GM23338 (cell line): ENCODE measurements at regions not wholly inside any gene's neighbourhood (a gene's known extent, or its start where the extent isn't known, plus 50 kb on each side); places are given as distances from the start of the nearest gene placed in this dataset.

Experiments used
- EZH2 ChIP-seq: fragments of 200-600 bp; sonication (generic); IDR thresholded peaks from one replicate; pipeline ENCODE4 v1.8.0; 2017; ENCODE audit warnings: antibody characterized with exemption, mild to moderate bottlenecking, low read depth; ENCODE audit not compliant: unreplicated experiment
- EZH2phosphoT487 ChIP-seq: fragments of 200-600 bp; sonication (generic); IDR thresholded peaks from one replicate; pipeline ENCODE4 v1.8.1; 2018; ENCODE audit warnings: antibody characterized with exemption; ENCODE audit not compliant: unreplicated experiment
- POLR2AphosphoS5 ChIP-seq: IDR thresholded peaks from 2 replicates; pipeline ENCODE4 v1.6.1; 2016; ENCODE audit warnings: antibody characterized with exemption, low read depth
- REST ChIP-seq: IDR thresholded peaks from one replicate; pipeline ENCODE4 v1.6.1; 2018; ENCODE audit warnings: antibody characterized with exemption; ENCODE audit not compliant: unreplicated experiment
- ZNF114 ChIP-seq: fragments of 250-450 bp; sonication (Bioruptor Pico); IDR thresholded peaks from 2 replicates; pipeline ENCODE4 v1.5.0; 2020; ENCODE audit warnings: mild to moderate bottlenecking, moderate library complexity
- ZNF331 ChIP-seq: fragments of 250-450 bp; sonication (Bioruptor Pico); IDR thresholded peaks from 2 replicates; pipeline ENCODE4 v1.5.0; 2020; ENCODE audit warnings: low read depth, mild to moderate bottlenecking, moderate library complexity
- ZNF462 ChIP-seq: fragments of 250-450 bp; sonication (Bioruptor Pico); IDR thresholded peaks from 2 replicates; pipeline ENCODE4 v1.5.0; 2020; ENCODE audit warnings: mild to moderate bottlenecking, moderate library complexity
- TF ChIP-seq, protein P1 (sequence below), 2 experiments: fragments of 200-600 bp in 1 of 2; sonication (generic) in 1 of 2; conservative IDR thresholded peaks; 2 replicates each; pipeline versions ENCODE4 v1.5.1 to v1.6.1; 2016 to 2017; ENCODE audit warnings: antibody characterized with exemption in 2 of 2, low read depth in 2 of 2, mild to moderate bottlenecking in 2 of 2, moderate library complexity in 1 of 2

GRCh38 chr1:58907398-58907797 is 123.6 kb upstream of the JUN start:
- TF ChIP-seq, protein P1, sequence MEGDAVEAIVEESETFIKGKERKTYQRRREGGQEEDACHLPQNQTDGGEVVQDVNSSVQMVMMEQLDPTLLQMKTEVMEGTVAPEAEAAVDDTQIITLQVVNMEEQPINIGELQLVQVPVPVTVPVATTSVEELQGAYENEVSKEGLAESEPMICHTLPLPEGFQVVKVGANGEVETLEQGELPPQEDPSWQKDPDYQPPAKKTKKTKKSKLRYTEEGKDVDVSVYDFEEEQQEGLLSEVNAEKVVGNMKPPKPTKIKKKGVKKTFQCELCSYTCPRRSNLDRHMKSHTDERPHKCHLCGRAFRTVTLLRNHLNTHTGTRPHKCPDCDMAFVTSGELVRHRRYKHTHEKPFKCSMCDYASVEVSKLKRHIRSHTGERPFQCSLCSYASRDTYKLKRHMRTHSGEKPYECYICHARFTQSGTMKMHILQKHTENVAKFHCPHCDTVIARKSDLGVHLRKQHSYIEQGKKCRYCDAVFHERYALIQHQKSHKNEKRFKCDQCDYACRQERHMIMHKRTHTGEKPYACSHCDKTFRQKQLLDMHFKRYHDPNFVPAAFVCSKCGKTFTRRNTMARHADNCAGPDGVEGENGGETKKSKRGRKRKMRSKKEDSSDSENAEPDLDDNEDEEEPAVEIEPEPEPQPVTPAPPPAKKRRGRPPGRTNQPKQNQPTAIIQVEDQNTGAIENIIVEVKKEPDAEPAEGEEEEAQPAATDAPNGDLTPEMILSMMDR (conservative IDR thresholded peaks at IDR 0.05; ENCODE audit: low read depth in 2 of 2): no peak
- no peak for TF ChIP-seq EZH2
- TF ChIP-seq ZNF114: no peak
- TF ChIP-seq REST: no peak
- TF ChIP-seq POLR2AphosphoS5: no peak
- no peak for TF ChIP-seq EZH2phosphoT487
- no peak for TF ChIP-seq ZNF462 (CRISPR knock-in tag)
- no peak for TF ChIP-seq ZNF331 (CRISPR knock-in tag)
